ENCODE measurements at regions not wholly inside any gene's neighbourhood (a gene's known extent, or its start where the extent isn't known, plus 50 kb on each side); places are given as distances from the start of the nearest gene placed in this dataset.

DNA sequence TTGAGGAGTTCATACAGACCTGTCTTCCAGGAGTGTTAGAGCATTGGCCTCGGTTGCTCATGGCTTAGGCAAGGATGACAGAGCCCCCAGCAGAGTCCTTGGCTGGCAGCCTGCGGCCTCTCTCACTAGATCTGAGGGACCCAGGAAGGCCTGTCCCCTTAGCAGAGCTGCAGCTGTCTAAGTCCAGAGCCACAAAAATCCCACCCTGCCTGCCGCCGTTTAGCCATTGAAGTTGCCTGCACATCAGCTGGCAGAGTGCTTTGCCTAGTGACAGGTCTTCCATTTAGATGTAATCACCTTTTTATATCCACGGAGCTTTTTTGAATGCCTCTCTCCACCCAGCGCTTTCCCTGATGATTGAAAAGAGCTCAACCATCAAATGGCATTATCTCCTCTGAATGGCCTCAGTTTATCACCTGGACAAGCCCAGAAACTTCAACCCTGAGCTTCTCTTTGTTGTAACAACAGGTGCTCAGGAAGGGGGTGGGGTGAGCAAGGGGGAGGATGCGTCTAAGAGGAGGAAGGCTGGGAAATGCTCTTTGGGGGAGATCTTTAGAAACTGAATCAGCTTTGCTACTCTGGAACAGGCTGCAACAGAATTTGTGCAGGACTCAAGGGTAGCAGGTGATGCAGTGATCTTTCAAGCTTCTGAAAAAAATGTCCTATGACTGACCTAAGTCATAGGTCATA, 71.9 kb downstream of the TNP1 start:
- no peak for TF ChIP-seq POLR2AphosphoS5 (IDR thresholded peaks at IDR 0.05; ENCODE audit: low read depth, low read length)
- no peak for TF ChIP-seq RXRA (IDR thresholded peaks at IDR 0.05; ENCODE audit: borderline replicate concordance, low read depth)
- TF ChIP-seq, protein P1, sequence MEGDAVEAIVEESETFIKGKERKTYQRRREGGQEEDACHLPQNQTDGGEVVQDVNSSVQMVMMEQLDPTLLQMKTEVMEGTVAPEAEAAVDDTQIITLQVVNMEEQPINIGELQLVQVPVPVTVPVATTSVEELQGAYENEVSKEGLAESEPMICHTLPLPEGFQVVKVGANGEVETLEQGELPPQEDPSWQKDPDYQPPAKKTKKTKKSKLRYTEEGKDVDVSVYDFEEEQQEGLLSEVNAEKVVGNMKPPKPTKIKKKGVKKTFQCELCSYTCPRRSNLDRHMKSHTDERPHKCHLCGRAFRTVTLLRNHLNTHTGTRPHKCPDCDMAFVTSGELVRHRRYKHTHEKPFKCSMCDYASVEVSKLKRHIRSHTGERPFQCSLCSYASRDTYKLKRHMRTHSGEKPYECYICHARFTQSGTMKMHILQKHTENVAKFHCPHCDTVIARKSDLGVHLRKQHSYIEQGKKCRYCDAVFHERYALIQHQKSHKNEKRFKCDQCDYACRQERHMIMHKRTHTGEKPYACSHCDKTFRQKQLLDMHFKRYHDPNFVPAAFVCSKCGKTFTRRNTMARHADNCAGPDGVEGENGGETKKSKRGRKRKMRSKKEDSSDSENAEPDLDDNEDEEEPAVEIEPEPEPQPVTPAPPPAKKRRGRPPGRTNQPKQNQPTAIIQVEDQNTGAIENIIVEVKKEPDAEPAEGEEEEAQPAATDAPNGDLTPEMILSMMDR (IDR thresholded peaks at IDR 0.05) = no peak
- TF ChIP-seq RAD21 (IDR thresholded peaks at IDR 0.05; ENCODE audit: low read length) = no peak
- no peak for TF ChIP-seq EZH2phosphoT487 (IDR thresholded peaks at IDR 0.05; ENCODE audit: borderline replicate concordance, low read depth)
